ENCODE measurements at regions not wholly inside any gene's neighbourhood (a gene's known extent, or its start where the extent isn't known, plus 50 kb on each side); places are given as distances from the start of the nearest gene placed in this dataset.

- TF ChIP-seq SUZ12 (IDR thresholded peaks at IDR 0.05) (no peak), SP1 (IDR thresholded peaks at IDR 0.05) (no peak), FOXK2 (IDR thresholded peaks at IDR 0.05) (no peak), ZNF384 (IDR thresholded peaks at IDR 0.05) (no peak), ELF4 (IDR thresholded peaks at IDR 0.05) (no peak), CTBP1 (IDR thresholded peaks at IDR 0.05; ENCODE audit: borderline replicate concordance) (no peak), BHLHE40 (IDR thresholded peaks at IDR 0.05; ENCODE audit: borderline replicate concordance) (no peak), PKNOX1 (IDR thresholded peaks at IDR 0.05) (no peak), TARDBP (IDR thresholded peaks at IDR 0.05) (no peak), NFRKB (IDR thresholded peaks at IDR 0.05) (no peak), LEF1 (IDR thresholded peaks at IDR 0.05; ENCODE audit: borderline replicate concordance) (no peak), FOXA1 (IDR thresholded peaks at IDR 0.05) (no peak), L3MBTL2 (conservative IDR thresholded peaks at IDR 0.05) (no peak), FOXM1 (IDR thresholded peaks at IDR 0.05; ENCODE audit: borderline replicate concordance) (no peak)
Measured at GRCh38 chr2:133765658-133766057, 197.4 kb upstream of the NCKAP5 start.
